ENCODE measurements at regions not wholly inside any gene's neighbourhood (a gene's known extent, or its start where the extent isn't known, plus 50 kb on each side); places are given as distances from the start of the nearest gene placed in this dataset.

DNA sequence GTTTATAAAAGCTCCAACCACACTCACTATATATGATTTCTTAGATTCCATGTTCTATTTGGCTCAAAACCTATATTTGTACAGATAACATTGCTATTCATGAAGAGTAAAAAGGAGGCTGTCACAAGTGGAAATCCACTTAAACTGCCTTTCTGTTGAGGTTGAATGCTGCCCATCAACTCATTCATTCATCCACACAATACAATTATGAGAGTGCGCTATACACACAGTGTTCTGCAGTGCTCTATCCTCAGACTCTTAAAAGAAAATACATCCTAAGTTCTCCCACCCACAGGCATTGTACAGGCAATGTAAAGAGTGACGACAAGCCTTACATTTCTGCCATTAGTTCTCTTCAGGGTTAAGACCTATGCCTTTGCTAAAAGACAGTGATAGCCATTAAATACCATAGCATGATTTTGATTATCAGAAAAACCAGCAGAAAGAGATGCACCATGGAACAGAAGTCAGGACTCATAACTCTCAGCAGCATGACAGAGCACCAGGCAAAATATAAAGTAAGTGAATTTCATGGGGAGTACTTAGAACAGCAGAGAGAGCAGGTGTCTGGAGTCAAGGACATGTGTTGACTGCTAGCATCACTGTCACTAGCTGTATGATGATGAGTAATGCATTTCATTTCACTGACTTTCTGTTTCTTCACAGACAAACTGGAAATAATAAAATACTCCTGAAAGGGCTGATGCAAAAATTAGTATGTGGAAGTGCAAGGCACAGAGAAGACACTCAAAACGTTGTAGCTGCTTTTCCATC, 218.0 kb downstream of the RBM26 start:
- TF ChIP-seq, protein P1, sequence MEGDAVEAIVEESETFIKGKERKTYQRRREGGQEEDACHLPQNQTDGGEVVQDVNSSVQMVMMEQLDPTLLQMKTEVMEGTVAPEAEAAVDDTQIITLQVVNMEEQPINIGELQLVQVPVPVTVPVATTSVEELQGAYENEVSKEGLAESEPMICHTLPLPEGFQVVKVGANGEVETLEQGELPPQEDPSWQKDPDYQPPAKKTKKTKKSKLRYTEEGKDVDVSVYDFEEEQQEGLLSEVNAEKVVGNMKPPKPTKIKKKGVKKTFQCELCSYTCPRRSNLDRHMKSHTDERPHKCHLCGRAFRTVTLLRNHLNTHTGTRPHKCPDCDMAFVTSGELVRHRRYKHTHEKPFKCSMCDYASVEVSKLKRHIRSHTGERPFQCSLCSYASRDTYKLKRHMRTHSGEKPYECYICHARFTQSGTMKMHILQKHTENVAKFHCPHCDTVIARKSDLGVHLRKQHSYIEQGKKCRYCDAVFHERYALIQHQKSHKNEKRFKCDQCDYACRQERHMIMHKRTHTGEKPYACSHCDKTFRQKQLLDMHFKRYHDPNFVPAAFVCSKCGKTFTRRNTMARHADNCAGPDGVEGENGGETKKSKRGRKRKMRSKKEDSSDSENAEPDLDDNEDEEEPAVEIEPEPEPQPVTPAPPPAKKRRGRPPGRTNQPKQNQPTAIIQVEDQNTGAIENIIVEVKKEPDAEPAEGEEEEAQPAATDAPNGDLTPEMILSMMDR (IDR thresholded peaks at IDR 0.05; ENCODE audit: insufficient read depth, low read depth, low read length): no peak
- no peak for TF ChIP-seq EZH2 (IDR thresholded peaks at IDR 0.05; ENCODE audit: insufficient read depth, low read length)

Measured in astrocyte (in vitro differentiated cells and primary cell).